K562 (cell line): ENCODE measurements at regions not wholly inside any gene's neighbourhood (a gene's known extent, or its start where the extent isn't known, plus 50 kb on each side); places are given as distances from the start of the nearest gene placed in this dataset.

ENCODE experiments used
- BCOR ChIP-seq: fragments of 450-650 bp; IDR thresholded peaks from 2 replicates; pipeline ENCODE4 v1.6.1; 2016
- BRF1 ChIP-seq: IDR thresholded peaks from 3 replicates; pipeline ENCODE4 v1.6.1; 2011; ENCODE audit warnings: borderline replicate concordance, mild to moderate bottlenecking; ENCODE audit not compliant: insufficient read length; ENCODE audit errors: extremely low read depth
- CTCFL ChIP-seq: IDR thresholded peaks from 2 replicates; pipeline ENCODE4 v1.6.1; 2011; ENCODE audit warnings: borderline replicate concordance, low read depth, mild to moderate bottlenecking, moderate library complexity, low read length; ENCODE audit not compliant: insufficient read depth, poor library complexity, severe bottlenecking
- DLX4 ChIP-seq: fragments of 250-450 bp; sonication (Bioruptor Pico); IDR thresholded peaks from 2 replicates; pipeline ENCODE4 v1.6.1; 2021; ENCODE audit warnings: mild to moderate bottlenecking
- FOXA3 ChIP-seq, 2 experiments: fragments of 450-650 bp in 1 of 2; sonication (generic) in 1 of 2; formaldehyde crosslinking; IDR thresholded peaks in 1 of 2; conservative IDR thresholded peaks in 1 of 2; 2 replicates each; pipeline versions ENCODE4 v1.4.0 to v1.8.0; 2020 to 2022; ENCODE audit warnings: mild to moderate bottlenecking in 2 of 2, missing genetic modification reagents in 1 of 2
- FOXK1 ChIP-seq: sonication (generic); formaldehyde crosslinking; IDR thresholded peaks from 2 replicates; pipeline ENCODE4 v1.8.0; 2022; ENCODE audit warnings: missing genetic modification reagents, mild to moderate bottlenecking, borderline replicate concordance
- HLTF ChIP-seq: fragments of 450-650 bp; IDR thresholded peaks from 2 replicates; pipeline ENCODE4 v1.6.1; 2016
- HNRNPH1 ChIP-seq: fragments of 200-400 bp; formaldehyde crosslinking; optimal IDR thresholded peaks from 2 replicates; pipeline ENCODE3; 2017; ENCODE audit warnings: low read depth, mild to moderate bottlenecking, low read length, moderate library complexity
- RAD21 ChIP-seq, 2 experiments: fragments of 250-450 bp in 1 of 2; fragments of 450-650 bp in 1 of 2; sonication (Bioruptor Pico) in 1 of 2; formaldehyde crosslinking in 1 of 2; IDR thresholded peaks in 1 of 2; conservative IDR thresholded peaks in 1 of 2; 2 replicates each; pipeline versions ENCODE4 v1.4.0 to v1.8.0; 2020 to 2022; ENCODE audit warnings: mild to moderate bottlenecking in 2 of 2, moderate library complexity in 1 of 2
- SFPQ ChIP-seq: fragments of 200-400 bp; formaldehyde crosslinking; IDR thresholded peaks from 2 replicates; pipeline ENCODE4 v1.6.1; 2017; ENCODE audit warnings: mild to moderate bottlenecking, low read depth, low read length, moderate library complexity
- SMARCC2 ChIP-seq: fragments of 450-650 bp; IDR thresholded peaks from 2 replicates; pipeline ENCODE4 v1.6.1; 2017; ENCODE audit warnings: antibody characterized with exemption, moderate library complexity, mild to moderate bottlenecking, low read depth
- ZBTB7A ChIP-seq: IDR thresholded peaks from 2 replicates; pipeline ENCODE4 v1.6.1; 2011; ENCODE audit warnings: low read depth, mild to moderate bottlenecking, low read length, moderate library complexity, borderline replicate concordance; ENCODE audit not compliant: control insufficient read depth
- ZNF140 ChIP-seq: fragments of 250-450 bp; sonication (Bioruptor Pico); IDR thresholded peaks from 2 replicates; pipeline ENCODE4 v1.8.0; 2021; ENCODE audit warnings: moderate library complexity, mild to moderate bottlenecking, inconsistent platforms
- TF ChIP-seq, protein P1 (sequence below), 2 experiments: fragments of 450-650 bp in 1 of 2; sonication (generic) in 1 of 2; formaldehyde crosslinking in 1 of 2; IDR thresholded peaks in 1 of 2; conservative IDR thresholded peaks in 1 of 2; 2 replicates each; pipeline versions ENCODE4 v1.6.1 to v1.8.1; 2016 to 2023; ENCODE audit warnings: mild to moderate bottlenecking in 2 of 2, moderate library complexity in 2 of 2, inconsistent platforms in 1 of 2, missing genetic modification reagents in 1 of 2
- TF ChIP-seq, protein P2 (sequence below), 3 experiments: fragments of 200-800 bp in 1 of 3; fragments of 250-450 bp in 1 of 3; fragments of 450-650 bp in 1 of 3; sonication (Bioruptor Pico) in 1 of 3; sonication (Bioruptor generic) in 1 of 3; formaldehyde crosslinking in 1 of 3; IDR thresholded peaks; 2 replicates each; pipeline versions ENCODE4 v1.6.1 to v1.8.0; 2016 to 2022; ENCODE audit warnings: mild to moderate bottlenecking in 2 of 3, missing genetic modification characterization in 2 of 3, missing compliant biosample characterization in 1 of 3, moderate library complexity in 1 of 3

GRCh38 chr2:191758518-191759507 is 80.9 kb downstream of the NABP1 start (continued):
- no peak for TF ChIP-seq SFPQ
- TF ChIP-seq HLTF, result no peak
- TF ChIP-seq RAD21 (CRISPR knock-in tag; conservative IDR thresholded peaks at IDR 0.05 in 1 of 2, IDR thresholded peaks at IDR 0.05 in 1 of 2), result peak in 1 of 2 experiments; percentile 53; a peak in 3 of 4 replicates
- TF ChIP-seq ZBTB7A, result no peak
- peak; percentile 61 for TF ChIP-seq CTCFL
- no peak for TF ChIP-seq SMARCC2
- TF ChIP-seq, protein P1, sequence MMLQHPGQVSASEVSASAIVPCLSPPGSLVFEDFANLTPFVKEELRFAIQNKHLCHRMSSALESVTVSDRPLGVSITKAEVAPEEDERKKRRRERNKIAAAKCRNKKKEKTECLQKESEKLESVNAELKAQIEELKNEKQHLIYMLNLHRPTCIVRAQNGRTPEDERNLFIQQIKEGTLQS (IDR thresholded peaks at IDR 0.05), result peak; percentile 66
- TF ChIP-seq, protein P1 (CRISPR knock-in tag; conservative IDR thresholded peaks at IDR 0.05), result no peak
- TF ChIP-seq ZNF140, result no peak
- TF ChIP-seq FOXA3 (CRISPR knock-in tag; conservative IDR thresholded peaks at IDR 0.05 in 1 of 2, IDR thresholded peaks at IDR 0.05 in 1 of 2), result no peak
- TF ChIP-seq, protein P2, sequence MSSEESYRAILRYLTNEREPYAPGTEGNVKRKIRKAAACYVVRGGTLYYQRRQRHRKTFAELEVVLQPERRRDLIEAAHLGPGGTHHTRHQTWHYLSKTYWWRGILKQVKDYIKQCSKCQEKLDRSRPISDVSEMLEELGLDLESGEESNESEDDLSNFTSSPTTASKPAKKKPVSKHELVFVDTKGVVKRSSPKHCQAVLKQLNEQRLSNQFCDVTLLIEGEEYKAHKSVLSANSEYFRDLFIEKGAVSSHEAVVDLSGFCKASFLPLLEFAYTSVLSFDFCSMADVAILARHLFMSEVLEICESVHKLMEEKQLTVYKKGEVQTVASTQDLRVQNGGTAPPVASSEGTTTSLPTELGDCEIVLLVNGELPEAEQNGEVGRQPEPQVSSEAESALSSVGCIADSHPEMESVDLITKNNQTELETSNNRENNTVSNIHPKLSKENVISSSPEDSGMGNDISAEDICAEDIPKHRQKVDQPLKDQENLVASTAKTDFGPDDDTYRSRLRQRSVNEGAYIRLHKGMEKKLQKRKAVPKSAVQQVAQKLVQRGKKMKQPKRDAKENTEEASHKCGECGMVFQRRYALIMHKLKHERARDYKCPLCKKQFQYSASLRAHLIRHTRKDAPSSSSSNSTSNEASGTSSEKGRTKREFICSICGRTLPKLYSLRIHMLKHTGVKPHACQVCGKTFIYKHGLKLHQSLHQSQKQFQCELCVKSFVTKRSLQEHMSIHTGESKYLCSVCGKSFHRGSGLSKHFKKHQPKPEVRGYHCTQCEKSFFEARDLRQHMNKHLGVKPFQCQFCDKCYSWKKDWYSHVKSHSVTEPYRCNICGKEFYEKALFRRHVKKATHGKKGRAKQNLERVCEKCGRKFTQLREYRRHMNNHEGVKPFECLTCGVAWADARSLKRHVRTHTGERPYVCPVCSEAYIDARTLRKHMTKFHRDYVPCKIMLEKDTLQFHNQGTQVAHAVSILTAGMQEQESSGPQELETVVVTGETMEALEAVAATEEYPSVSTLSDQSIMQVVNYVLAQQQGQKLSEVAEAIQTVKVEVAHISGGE (CRISPR knock-in tag; IDR thresholded peaks at IDR 0.05), result no peak
- no peak for TF ChIP-seq BRF1
- no peak for TF ChIP-seq FOXK1 (CRISPR knock-in tag)
- no peak for TF ChIP-seq DLX4 (CRISPR knock-in tag)
- no peak for TF ChIP-seq BCOR
- TF ChIP-seq HNRNPH1, result no peak
